HG03460 (cell line): ENCODE measurements at regions not wholly inside any gene's neighbourhood (a gene's known extent, or its start where the extent isn't known, plus 50 kb on each side); places are given as distances from the start of the nearest gene placed in this dataset.

Source experiments
- ATAC-seq: cut with Tn5 transposase; IDR thresholded peaks from one replicate; pipeline ENCODE4 v1.9.1; 2021; ENCODE audit not compliant: unreplicated experiment

DNA sequence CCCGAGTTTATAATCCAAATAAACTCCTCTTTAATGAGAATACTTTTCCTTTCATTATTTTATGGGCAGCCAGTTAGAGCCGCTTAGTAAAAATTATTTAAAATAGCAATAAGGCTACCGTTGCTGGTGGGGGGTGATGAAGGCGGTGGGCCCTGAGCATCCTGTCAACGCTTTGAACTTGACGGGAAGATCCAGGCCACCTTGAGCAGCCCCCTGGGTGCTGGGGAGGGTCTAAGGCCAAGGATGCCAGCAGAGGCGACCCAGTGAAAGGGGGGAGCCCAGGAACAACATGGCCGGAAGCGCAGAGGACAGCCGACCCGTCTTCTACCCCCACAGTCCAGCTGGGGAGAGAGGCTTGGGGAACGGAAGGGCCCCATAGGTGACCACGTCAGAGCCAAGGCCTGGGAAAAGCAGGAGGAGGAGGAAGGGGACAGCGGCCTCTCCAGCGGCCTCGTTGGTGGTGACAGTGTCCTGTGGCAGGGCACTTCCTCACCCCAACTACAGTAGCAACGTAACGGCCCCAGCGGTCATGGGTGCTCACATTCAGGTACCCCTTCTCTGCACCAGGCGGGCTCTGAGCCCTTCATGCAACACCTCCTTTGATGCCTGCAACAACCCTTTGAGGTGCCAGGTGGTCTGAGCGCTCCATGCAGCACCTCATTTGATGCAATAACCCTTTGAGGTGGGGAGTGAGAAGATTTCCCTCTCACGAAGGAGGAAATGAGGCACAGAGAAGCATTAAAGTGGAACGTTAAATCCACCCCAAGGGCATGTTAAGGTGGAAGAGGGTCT lies 695.3 kb downstream of the TBC1D22A start:
- ATAC-seq, result no peak

DNA sequence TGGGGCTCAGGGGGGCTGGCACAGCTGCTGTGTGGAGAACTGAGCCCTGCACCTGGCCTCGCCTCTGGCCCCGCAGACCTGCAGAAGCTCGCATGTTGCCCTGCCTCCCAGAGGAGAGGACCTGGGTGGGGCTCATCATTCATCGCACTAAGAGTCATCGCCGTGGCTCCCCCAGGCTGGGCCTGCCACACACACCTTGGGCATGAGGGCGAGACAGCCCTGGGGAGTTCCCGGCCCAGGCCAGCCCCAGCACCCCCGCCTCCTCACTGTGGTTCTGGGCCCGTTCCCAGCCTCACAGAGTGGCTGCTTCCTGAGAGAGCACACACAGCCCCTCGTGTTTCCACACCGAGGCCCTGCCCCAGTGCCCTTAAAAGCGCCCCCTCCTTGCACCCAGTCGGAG lies 694.6 kb downstream of the TBC1D22A start:
- no peak for ATAC-seq

DNA sequence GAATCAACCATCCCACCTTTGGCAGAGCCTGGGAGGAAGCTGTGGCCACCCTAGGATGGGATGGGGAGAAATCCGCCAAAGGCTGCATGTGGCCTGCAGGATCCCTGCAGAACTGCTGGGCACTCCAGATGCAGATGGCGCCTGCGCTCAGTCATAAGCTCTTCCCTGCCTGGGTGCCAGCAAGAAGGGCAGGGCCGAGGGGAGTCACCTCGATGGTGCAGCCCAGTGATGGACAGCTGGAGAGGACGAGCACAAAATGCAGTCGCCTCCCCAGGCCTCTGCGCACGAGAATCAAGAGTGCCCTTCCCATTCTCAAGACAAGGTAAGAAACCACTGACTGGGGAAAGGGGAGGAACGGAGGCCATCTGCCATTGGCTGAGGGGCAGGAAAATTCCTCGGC lies 693.6 kb downstream of the TBC1D22A start:
- no peak for ATAC-seq

GRCh38 chr22:47453049-47453448 lies 690.6 kb downstream of the TBC1D22A start:
- no peak for ATAC-seq

DNA sequence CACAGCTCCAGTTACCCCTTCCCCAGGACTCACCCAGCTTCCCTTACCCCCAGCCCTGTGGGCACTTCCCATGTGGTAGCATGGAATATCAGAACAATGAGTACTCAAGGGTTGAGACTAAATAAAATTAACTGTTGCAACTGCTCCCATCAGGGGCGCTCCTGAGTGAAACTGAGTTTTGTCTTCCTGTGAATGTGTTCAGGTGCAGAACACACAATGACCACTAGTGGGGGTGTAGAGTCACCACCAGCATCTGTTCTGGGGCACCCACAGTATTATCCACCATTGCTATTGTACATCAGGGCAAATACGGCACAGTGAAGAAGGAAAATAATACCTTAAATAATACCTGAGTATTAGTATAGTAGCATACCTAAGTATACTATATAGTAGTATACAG lies 689.7 kb downstream of the TBC1D22A start:
- no peak for ATAC-seq

DNA sequence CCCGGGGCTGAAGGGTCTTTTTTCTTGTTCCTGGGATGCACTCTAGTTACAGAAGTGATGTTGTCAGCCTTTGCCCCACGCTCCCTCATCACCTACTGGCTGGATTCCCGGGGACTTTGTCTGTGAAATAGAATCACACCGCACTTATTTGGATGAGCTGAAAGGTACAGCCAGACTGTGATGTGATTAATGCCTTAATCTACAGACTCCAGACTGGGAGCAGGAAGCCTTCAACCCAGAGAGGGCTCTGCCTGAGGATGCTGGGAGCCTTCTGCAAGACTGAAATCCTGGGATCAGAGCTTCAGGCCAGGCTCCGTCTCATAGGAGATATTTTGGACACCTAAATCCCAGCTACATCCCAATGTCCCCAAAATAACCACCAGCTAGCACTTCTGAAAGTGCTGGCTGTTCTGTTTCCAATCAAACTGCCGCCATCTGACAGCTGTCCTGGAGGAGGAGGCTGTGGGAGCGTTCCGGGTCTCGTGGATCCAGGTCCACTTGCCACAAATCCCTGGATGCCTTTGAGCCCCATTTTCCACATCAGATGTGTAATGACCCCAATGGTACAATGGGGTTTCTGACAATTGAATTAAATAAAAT lies 688.5 kb downstream of the TBC1D22A start:
- no peak for ATAC-seq

- ATAC-seq, result no peak
Observed at GRCh38 chr22:47449508-47450270, 687.2 kb downstream of the TBC1D22A start.

- ATAC-seq, result no peak
Observed at GRCh38 chr22:47448231-47449223, 686.1 kb downstream of the TBC1D22A start.

GRCh38 chr22:47446821-47447810 lies 684.7 kb downstream of the TBC1D22A start:
- ATAC-seq, result no peak

DNA sequence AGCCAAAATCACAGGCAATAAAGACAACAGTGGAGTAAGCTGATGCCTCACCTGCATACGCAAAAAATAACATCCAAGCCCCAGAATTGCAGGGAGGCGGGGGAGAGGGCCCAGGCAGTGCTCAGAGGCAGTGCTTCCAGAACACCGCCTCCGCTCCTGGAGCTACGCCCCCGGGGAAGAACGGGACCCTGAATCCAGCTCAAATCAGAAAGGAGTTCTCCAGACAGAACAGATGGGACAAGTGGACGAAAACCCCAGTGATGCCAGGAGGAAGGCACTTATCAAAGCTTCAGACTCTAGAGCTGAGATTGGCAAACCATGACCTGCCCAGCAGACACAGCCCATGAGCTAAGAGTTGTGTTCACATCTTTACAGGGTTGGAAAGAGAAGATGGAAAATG lies 683.9 kb downstream of the TBC1D22A start:
- no peak for ATAC-seq

DNA sequence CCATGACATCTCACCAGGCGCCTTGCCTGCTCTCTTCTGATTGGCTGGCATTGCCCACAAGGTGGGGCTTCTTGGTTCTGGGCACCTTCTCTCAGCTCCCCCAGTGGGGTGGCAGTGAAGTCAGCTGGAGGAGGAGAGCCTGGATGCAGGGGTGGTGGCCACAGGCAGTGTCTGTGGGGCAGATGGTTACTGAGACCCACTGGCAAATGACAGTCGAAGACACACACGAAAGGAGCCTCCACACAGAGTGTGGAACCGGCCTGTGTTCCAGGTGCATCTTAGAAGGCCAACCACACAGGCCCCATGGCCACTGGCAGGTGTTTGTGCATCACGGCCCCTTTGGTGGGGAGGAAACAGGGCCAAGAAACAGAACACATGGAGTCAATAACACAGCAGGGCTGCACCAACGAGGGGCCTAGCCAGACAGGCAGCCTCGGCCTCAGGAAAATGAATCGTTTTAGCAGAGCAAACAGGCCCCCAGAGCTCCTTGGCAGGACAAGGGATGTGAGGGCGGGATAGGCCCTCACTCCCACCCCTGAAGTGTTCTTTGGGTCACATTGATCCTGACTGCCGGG lies 683.4 kb downstream of the TBC1D22A start:
- ATAC-seq, result no peak

DNA sequence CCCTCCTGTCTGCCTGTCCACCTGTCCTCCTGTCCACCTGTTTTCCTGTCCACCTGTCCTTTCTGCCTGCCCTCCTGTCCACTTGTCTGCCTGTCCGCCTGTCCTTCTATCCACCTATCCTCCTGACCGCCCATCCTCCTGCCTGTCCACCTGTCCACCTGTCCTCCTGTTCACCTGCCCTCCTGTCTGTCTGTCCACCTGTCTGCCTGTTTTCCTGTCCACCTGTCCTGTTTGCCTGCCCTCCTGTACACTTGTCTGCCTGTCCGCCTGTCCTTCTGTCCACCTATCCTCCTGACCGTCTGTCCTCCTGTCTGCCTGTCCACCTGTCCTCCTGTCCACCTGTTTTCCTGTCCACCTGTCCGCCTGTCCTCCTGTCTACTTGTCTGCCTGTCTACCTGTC lies 682.8 kb downstream of the TBC1D22A start:
- ATAC-seq, result no peak

- no peak for ATAC-seq
Observed at GRCh38 chr22:47444746-47445065, 682.3 kb downstream of the TBC1D22A start.

DNA sequence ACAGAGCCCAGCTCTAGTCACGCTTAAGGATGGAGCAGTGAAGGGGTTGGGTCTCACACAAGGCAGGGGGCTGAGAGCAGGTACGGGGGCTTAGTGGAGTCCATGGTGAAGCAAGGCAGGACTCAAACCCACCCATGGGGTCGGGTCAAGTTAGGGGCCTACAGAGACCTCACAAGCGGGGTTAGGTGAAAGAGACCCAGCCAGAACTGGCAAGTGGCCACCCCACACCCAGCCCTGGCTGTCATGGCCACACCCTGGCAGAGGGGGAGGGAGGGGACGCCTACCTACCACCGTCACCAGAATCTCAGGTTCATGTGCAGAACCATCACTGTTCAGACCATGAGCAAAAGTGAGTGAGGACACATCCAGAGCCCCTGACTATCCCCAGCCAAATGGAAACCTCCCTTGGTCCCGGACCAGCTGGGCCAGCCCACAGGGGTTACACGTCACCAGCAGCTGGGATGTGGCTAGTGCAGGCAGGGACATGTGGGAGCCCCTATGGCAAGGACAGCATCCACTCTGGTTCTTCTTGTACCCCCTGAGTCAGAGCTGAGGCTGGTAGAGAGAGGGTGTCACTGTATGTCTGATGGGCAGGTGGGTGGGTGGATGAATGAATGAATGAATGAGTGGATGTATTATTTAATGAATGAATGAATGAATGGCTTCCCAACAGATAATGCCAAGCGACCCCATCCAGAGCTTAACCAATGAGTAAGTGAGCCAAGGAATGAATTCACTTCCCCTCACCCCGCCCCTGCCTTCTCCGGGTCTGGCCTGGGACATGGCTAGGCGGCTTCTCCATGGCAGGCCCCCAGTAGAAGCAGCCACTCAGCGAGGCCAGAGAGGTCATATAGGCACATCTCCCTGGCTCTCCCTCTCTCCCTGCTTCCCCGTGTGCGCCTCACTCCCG lies 681.6 kb downstream of the TBC1D22A start:
- no peak for ATAC-seq

GRCh38 chr22:47442821-47443220 lies 680.4 kb downstream of the TBC1D22A start:
- no peak for ATAC-seq

DNA sequence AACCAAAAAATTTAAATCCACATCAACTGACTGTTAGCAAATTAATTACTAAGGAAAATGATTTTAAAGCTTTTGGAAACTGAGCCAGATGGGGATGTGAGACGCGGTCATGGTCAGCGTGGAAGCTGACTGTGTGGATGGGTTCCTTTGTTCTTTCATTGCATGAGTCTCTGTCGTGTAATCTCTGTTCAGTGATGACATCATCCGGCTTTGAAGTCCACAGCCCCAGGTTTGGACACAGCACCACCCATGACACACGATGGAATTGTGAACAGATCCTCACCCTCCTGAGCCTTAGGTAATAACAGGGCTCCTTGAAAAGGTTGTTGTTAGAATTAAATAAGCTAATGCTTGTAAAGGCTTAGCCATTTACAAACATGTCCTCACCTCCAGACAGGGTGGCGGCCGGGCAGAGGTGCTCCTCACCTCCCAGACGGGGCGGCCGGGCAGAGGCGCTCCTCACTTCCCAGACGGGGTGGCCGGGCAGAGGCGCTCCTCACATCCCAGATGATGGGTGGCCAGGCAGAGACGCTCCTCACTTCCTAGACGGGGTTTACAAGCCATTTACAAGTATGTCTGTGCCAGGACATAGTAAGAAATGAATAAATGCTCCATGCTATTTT lies 677.3 kb downstream of the TBC1D22A start:
- no peak for ATAC-seq

DNA sequence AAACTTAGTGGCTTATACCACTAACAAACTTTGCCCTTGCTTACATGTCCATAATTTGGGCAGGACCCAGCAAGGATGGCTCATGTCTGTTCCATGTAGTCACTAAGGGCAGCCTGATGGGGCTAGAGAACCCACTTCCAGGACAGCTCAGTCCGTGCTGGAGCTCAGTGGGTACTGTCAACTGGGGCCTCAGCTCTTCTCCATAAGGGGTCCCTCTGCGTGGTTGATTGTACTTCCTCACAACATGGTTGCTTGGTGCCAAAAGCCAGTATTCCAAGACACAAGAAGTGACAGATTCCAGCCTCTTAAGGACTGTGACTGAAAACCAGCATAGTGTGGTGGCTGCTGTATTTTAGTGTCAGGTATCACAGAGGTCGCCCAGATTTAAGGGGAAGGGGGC lies 675.2 kb downstream of the TBC1D22A start:
- ATAC-seq, result no peak

DNA sequence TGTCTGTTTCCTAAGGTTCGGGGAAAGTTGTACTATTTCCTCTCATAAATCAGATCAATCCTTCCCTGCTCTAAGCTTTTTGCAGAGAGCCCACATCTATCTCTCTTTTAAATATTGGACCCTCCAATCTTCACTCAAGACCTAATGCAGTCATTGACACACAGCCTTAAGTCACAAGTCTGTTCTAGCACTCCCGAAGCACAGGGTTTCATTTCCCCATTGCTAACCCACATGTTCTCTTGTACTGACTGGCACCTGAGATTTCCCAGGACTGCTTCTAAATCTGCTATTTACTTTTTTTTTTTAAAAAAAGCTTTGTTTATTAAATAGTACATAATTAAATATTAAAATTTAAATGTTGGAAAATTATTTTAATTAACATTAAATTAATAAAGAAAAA lies 674.7 kb downstream of the TBC1D22A start:
- ATAC-seq, result no peak
